Activated CD4-positive, alpha-beta T cell treated with anti-CD3 and anti-CD28 coated beads for 48 hours (primary cell): ENCODE measurements at regions not wholly inside any gene's neighbourhood (a gene's known extent, or its start where the extent isn't known, plus 50 kb on each side); places are given as distances from the start of the nearest gene placed in this dataset.
"Not testable (repeated sequence)": the region's sequence is repeated elsewhere in the genome, so short reads cannot be mapped to it uniquely, and the experiment has no call there.

Experiments
- DNase-seq: peaks from one replicate; pipeline ENCODE4 v3.0.0-alpha.2; 2020

DNA sequence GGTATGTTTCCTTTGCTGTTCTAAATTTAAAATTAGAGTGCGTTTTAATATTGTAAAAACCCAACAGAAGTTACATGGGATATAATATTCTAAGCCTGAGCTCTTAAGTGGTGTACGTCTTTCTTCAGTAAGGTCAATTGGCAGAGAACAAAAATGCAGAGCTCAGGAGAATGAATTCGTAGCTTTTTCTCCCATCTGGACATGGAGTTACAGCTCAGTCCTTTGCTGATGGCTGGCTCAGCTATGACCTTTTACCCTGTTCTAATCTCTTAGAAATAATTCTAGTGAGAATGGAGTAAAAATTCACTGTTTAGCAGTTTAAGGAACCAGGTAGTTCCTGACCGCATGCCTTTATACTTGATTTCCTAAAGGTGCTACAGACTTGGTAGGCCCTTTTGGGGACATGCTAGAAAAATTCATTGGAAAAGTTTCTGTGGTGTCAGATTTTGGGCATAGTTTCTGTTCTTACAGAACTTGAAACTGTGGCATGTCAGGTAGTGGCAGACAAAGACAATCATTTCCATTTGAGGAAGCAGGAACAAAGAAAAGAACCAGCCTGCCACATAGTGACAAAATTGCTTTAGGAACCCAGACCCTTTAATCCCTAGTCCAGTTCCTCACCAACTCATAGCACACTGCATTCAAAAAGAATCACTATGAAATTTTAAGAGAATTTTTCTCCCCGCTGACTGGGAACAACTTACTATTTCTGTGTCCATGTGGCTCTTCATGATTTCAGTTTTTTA, 566.8 kb upstream of the ZNF804A start:
- DNase-seq = no peak

DNA sequence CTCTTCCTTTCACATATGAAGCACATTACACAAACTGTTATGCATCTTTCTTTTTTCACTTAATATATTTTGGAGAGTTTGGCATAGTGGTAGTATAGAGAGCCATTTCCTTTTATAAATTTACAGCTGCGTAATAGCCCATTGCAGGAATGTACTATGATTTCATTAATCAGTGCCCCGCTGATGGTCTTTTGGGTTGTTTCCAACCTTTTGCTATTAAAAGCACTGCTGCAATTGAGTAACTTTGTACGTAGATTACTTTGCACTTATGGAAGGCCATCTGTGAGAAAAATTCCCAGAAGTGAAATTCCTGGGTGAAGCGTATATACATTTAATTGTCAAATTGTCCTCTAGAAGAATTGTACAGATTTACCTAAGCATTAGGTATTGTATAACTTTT, 565.3 kb upstream of the ZNF804A start:
- DNase-seq = no peak

DNA sequence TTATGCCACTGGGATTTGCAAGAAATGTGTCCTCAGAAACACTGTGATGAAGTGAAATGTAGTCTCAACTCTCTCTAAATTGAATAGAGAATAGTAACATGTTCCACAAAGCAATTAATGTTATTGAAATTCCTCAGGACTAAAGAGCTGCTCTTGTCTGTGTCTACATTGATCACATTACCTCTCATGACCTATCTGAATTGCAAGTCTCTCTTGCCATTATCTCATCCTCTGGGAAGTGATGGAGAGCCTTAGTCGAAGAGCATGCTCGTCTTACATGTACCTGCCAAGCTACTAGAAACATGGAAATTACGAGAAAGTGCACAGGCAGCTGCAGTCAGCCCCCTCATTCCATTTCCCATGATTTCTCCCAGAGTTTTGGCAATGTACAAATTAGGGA, 561.1 kb upstream of the ZNF804A start:
- no peak for DNase-seq

DNA sequence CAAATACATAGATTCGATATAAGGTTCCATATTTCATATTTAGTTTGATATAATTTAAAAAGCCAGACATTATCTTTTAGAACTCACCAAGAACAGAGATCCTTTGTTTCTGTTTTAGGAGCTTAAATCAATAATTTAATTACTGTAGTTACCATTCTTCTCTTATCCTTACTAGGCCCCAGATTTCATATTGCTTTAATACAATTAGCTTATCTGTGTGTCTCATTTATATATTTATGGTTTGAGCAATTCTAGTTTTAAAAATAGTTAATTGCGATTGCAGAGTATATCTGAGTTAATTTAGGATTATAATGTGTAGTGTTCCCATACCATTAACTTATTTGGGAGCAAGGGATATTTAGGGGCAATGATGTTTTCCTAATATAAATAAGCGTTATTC, 558.8 kb upstream of the ZNF804A start:
- no peak for DNase-seq

DNA sequence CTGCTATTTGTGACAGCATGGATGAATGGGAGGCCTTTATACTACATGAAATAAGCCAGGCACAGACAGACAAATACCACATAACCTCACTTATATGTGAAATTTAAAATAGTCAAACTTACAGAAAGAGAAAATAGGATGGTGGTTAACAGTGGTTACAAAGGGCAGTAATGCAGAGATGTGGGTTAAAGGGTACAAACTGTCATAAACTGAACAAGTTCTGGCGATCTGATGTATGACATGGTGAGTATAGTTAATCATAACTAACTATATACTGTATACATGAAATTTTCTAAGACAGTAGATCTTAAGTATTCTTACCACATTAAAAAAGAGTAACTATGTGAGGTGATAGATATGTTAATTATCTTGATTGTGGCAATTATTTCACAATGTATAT, 558.1 kb upstream of the ZNF804A start:
- no peak for DNase-seq

DNA sequence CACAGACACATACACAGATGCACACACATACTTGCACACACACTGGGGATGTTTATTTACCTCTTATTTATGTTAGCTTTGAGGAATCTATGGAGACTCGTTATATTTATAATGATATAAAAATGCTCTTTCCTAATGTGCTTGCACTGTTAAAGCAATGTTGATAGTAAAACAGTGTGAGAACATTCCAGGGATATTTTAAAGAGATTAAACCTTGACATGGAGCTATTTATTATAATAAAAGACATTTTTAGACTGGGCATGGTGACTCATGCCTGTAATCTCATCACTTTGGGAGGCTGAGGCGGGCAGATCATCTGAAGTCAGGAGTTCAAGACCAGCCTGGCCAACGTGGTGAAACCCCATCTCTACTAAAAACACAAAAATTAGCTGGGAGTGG, 557.3 kb upstream of the ZNF804A start:
- no peak for DNase-seq

DNA sequence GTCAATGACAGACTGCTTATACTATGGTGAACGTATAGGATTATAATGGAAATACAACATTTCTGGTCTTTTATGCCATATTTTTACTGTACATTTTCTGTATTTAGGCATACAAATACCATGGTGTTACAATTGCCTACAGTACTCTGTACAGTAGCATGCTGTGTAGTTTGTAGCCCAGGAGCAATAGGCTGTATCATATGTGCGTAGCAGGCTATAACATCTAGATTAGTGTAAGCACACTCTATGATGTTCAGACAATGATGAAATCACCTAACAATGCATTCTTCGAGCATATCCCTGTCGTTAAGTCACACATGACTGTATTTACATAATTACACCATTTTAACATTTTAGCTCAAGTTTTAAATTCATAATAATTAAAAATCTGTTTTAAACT, 556.6 kb upstream of the ZNF804A start:
- no peak for DNase-seq

DNA sequence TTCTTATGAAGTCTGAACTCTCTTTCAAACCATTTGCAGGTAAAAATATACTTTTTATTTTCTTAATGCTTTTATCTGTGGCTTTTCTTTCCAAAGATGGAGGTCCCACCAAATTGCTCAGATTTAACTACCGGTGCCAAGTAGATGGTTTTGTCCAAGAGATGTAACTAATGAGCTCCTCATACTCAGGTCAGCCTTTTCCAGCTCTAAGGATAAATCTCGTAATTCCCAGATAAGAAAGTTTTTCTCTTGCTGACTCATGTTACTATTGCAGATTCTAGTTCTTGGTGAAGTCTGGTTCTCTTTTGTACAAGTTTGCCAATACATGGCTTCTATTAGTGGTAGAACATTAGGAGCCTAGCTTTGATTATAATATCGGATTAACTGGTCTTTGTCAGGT, 550.8 kb upstream of the ZNF804A start:
- no peak for DNase-seq

DNA sequence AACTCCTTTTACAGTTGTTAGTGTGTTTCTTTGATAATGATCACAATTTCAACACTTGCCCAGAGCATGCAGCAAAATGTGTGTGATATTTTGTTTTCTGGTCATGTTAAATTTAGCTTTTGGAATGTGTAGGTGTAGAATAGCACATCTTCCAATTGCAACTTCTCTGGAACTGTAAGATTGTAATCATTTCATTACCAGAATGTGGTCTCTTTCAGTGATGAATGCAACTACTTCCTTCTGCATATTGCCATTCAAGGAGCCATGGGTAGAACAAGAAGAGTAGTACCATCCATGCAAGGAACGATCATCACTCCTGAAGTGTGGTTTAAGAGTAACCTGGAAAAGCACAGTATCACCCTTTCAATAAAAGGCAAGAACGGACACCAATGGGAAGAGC, 548.8 kb upstream of the ZNF804A start:
- DNase-seq = no peak

DNA sequence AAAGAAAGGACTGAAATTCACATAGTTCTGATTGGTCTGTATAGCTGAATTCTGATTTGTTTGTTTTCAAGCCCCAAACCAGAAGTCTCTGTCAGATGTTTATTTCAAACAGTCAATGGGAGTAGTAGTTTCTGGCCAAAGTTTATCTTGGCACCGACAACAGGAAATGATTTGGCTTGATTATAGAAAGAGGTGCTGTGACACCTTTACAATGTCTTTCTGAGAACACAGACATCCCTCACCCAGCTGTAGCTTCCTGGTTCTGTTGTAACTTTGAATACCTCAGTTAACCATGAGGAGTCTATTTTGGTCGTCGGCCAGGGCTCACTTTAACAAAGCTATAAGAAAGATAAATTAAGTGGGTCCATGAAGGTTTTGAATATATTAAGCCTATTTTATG, 545.0 kb upstream of the ZNF804A start:
- DNase-seq = no peak

DNA sequence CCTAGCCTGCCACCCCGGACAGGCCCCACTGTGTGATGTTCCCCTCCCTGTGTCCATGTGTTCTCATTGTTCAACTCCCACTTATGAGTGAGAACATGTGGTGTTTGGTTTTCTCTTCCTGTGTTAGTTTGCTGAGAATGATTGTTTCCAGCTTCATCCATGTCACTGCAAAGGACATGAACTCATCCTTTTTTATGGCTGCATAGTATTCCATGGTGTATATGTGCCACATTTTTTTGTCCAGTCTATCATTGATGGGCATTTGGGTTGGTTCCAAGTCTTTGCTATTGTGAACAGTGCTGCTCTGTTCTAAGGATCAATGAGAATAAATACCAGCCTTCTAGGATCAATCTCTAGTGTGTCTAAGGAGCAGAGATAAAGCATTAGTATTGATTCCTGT, 543.9 kb upstream of the ZNF804A start:
- not testable (repeated sequence) for DNase-seq

DNA sequence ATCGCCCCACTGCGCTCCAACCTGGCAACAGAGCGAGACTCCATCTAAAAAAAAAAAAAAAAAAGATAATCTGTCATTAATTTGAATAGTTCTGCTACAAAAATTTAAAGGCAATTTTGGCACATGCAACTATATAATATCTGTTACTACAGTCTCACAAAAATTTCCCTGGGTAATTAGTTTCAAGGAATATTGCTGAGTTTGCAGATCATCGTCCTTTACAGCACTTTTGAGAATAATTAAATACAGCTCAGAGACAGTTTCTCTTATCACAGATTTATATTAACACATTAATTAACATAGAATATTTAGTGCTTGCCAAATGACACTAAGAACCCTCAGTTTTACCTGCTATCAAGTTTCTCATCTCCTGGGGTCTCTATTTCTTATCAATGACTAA, 540.4 kb upstream of the ZNF804A start:
- no peak for DNase-seq

DNA sequence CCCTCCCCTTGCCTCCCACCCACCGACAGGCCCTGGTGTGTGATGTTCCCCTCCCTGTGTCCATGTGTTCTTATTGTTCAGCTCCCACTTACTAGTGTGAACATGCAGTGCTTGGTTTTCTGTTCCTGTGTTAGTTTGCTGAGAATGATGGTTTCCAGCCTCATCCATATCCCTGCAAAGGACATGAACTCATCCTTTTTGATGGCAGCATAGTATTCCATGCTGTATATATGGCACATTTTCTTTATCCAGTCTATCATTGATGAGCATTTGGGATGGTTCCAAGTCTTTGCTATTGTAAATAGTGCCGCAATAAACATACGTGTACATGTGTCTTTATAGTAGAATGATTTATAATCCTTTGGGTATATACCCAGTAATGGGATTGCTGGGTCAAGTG, 538.1 kb upstream of the ZNF804A start:
- DNase-seq = not testable (repeated sequence)

DNA sequence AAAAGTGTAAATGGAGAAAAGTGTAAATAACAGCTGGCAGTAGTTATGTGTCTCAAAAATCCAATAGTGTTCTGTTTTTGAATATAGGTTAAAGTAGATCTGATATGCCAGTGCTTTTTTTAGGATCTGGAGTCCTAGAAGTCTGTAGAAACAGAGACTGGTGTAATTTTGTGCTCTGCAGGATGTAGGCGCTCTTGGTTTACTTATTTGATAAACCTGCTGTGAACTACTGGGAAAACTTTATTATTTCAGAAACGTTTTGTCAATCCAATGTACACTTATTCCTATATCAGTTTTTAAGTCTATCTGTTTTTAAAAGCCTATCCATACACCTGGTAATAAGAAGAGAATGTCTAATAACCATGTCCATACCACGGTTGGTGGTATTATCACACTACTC, 530.8 kb upstream of the ZNF804A start:
- no peak for DNase-seq

DNA sequence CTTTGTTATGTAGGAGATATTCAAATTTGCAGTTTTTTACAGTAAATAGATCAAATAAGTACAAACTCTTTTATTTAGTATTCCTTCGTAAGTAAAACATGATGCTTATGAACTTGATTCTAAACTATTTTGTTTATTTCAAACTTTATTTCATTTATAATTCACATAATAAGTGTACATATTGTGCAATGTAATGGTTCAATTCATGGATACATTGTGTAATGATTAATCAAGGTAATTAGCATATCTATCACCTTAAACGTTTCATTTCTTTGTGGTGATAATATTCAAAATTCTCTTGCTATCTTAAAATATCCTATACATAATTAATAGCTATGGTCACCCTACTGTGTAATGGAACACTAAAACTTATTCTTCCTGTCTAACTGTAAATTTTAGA, 525.9 kb upstream of the ZNF804A start:
- DNase-seq = no peak

DNA sequence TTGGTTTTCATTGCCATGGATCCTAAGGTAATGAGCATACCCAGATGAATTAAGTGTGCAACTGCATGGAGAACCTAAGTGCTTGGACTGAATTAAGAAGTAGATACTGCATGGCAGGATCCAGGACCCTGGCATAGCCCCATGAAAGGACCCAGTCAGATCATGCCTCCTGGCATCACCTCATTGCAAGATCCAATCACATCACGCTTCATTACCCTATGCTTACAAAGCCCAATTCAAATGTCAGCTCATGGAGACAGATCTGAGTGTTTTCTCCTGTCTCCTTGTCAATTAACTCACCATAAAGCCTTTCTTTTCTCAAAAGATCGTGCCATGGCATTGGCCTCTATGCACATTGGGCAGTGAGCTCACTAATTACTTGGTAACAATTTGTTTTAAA, 519.8 kb upstream of the ZNF804A start:
- no peak for DNase-seq

DNA sequence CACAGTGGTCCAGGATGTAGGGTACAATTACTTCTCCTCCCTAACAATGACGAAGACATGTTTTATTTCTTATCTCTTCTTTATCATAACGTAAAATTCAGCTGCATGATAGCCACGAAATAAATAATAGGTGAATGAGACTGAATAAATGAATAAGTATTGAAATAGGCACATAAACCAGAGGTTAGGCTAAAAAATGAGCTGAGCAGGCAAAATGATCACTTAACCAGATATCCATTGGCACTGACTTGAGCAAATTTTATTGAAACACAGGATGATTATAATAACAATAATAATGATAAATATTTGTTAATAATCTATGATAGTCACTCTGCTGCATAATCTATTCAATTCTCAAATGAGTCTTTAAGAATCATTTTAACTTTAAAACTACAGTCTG, 506.9 kb upstream of the ZNF804A start:
- no peak for DNase-seq

DNA sequence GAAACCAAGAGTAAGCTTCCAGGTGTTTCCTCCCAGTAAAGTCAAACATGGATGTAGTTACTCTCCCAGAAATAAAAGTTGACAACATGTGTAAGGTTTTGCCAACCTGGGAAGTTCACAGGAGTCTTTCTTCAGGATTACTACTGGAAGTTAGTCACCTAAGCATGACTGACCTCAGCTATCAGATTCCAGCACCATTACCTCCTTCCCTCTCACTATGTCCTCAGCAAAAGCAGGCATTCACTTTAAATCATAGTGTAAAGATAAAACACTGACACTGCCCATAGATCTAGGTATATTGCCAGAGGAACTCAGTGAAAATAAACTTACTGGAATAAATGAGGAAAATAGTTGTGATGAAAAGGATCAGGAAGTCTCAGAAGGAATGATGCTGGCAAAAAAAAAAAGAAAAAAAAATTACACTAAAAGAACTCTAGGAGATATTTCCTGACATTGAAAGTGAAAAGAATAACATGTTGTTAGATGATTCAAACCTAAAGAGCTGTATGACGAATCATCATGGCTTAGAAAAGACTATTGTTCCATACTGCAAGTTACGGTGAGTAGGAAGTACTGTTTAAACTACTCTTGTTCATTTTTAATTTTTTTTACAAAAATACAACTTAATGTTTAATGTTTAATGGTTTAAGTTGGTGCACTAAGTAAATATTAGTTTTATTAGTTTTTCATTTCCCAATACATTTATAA, 484.5 kb upstream of the ZNF804A start:
- no peak for DNase-seq

DNA sequence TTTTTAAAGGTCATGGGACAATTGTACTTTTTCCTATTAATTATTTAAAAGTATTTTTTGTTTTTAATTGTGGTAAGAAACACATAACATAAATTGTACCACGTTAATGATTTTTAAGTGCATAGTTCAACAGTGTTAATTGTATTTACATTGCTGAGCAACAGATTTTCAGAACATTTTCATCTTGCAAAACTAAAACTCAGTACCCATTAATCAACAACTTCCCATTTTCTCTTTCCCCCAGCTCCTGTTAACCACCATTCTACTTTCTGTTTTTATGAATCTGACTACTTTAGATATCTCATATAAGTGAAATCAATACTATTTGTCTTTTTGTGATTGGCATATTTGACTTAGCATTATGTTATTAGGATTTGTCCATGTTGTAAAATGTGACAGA, 483.9 kb upstream of the ZNF804A start:
- DNase-seq = no peak

DNA sequence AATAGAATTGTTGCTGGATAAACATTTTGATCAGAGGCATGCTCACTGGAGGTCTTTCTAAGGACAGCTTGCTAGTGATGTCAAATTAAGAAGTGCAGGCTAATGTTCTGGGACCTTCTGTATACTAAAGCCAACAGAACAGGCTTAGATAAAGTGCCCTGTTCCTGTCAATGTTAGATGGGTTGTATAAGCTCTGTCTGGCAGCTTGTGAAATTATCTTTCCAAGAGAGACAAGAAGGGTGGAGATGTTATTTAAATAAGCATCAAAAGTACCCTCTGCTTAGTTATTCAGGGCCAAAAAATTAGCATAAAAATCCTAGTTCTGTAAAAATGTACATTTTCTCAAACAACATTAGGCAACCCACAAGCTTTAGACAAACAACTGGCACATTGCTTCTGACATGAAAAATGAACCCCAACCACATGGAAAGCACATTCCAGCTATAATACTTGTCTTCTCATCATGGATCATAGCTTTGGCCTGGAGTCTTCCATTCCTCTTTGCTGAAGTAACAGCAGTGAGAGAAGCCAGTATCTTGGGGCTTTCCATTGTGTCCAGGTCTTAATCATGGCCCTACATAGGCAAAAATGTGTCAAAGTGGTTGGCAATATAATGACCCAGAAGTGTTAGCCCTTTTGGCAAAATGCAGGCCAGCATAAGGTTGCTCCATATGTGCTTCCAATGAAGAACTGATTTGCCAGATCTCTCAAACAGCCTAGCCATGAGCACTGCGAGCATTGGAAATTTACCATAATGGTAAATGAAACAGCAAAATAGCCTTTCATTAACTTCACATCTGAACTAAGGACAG, 478.1 kb upstream of the ZNF804A start:
- DNase-seq = no peak

DNA sequence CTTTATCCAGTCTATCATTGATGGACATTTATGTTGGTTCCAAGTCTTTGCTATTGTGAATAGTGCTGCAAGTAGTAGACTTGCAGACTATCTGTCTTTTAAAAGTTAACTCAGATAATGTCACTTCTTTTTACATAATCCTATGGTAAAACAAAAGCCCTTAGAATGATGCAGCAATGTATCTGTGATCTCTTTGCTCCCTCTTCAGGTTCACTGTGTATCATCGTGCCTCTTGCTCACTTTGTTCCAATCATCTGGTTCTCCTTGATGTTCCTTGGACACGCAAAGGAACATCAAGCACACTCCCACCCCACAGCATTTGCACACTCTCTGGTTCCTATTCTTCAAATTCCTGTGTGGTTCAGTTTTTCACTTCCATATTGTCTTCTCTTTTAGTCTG, 472.5 kb upstream of the ZNF804A start:
- DNase-seq = no peak

DNA sequence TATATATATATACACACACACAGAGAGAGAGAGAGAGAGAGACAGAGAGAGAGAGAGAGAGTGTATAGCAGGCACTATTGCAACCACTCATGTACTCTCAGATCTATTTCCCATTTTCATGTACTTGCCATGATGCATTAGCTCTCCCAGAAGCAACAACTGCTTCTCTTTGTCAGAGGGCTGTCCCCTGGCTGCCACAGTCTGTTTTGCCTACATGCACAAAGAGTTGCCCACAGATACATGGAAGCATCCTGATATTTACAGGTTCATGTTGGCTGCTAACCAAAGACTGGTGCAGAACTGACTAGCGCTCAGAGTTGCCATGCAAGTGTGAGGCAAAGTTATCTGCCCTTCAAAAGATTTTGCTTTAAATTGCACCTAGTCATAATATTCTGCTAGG, 469.3 kb upstream of the ZNF804A start:
- DNase-seq = no peak

DNA sequence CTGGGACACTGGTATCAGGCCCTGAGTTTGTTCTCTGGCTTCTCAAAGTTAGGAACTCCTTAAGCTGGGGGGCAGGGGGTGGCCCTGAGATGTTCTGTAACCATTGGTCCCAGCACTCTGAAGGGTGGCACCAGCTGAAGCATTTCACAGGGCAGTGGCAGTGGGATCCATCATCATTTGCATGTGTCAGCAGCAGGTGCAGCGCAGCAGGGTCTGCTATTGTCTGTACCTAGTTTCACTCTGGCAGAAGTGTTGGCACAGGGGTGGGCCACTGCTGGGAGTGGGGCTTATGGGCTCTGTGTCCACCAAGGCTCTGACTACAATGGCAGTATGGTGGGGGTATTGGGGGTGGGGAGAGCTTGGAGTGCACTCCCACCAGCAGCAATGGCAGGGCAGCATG, 460.4 kb upstream of the ZNF804A start:
- no peak for DNase-seq

DNA sequence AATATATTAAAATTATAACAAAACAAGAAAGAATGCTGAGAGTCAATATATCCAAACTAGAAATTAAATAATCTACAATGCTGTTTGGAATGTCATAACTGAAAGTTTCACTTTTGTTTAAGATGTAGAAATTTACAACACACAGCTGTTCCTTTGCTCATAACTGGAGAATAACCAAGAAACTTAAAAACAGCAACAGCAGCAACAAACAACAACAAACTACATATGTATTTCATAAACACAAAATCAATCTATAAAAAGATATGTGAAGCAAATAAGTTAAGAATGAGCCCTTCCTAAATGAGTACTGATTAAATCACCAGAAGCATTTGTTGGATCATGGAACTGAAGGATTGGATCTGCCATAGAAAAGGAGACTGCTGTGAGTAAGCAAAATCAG, 456.5 kb upstream of the ZNF804A start:
- DNase-seq = no peak
